Testis (tissue), 2 donors: ENCODE measurements at regions not wholly inside any gene's neighbourhood (a gene's known extent, or its start where the extent isn't known, plus 50 kb on each side); places are given as distances from the start of the nearest gene placed in this dataset.

Source experiments
- DNase-seq: peaks from one replicate; pipeline ENCODE4 v3.0.0-alpha.2; 2019
- H3K27ac ChIP-seq, 2 donors: fragments of 200-600 bp; sonication (generic); one replicate each; pipeline ENCODE4 v1.5.1; 2019
- H3K27me3 ChIP-seq: fragments of 200-600 bp; sonication (generic); one replicate; pipeline ENCODE4 v1.5.1; 2019
- H3K36me3 ChIP-seq: fragments of 200-600 bp; sonication (generic); one replicate; pipeline ENCODE4 v1.5.1; 2017; ENCODE audit warnings: low read depth; ENCODE audit errors: missing control alignments
- H3K4me1 ChIP-seq: fragments of 200-600 bp; sonication (generic); one replicate; pipeline ENCODE4 v1.5.1; 2019
- H3K4me3 ChIP-seq, 2 donors: fragments of 200-600 bp; sonication (generic); one replicate each; pipeline ENCODE4 v1.5.1; 2017 to 2019
- H3K9me3 ChIP-seq: fragments of 200-600 bp; sonication (generic); one replicate; pipeline ENCODE4 v1.5.1; 2017
- CTCF ChIP-seq, 3 experiments: fragments of 450-650 bp in 2 of 3; fragments of 200-600 bp in 1 of 3; sonication (generic) in 1 of 3; IDR thresholded peaks; one replicate each; pipeline ENCODE4 v1.5.1; 2016 to 2019; ENCODE audit warnings: antibody characterized with exemption in 3 of 3, mild to moderate bottlenecking in 2 of 3, moderate library complexity in 1 of 3
- POLR2A ChIP-seq: fragments of 450-650 bp; IDR thresholded peaks from one replicate; pipeline ENCODE4 v1.6.1; 2017; ENCODE audit warnings: antibody characterized with exemption, mild to moderate bottlenecking, moderate library complexity
- WGBS, 2 donors: methylation state at CpG; one replicate each; pipeline ENCODE4 v1.1.5; 2018; 5-methylcytosine and 5-hydroxymethylcytosine counted together
- intact Hi-C: fragments of 100-400 bp; cut with DNase I; formaldehyde crosslinking; loops from one replicate; pipeline ENCODE4 v1.15.1; 2023; ENCODE audit warnings: low total_unique reads

- Histone ChIP-seq H3K36me3 (no peaks in the 10 kb centered on the region), H3K27me3 (no peaks in the 10 kb centered on the region), H3K27ac (no peak overlapping the region), H3K4me1 (no peaks in the 10 kb centered on the region), H3K9me3 (no peaks in the 10 kb centered on the region), H3K4me3 (no peak overlapping the region)
- intact Hi-C loops: no loop called here
- TF ChIP-seq CTCF (IDR thresholded peaks at IDR 0.05) (no peak), POLR2A (no peak)
- DNase-seq: no peak
- 77 to 82% methylated on average over 2 of the region's 2 CpGs for WGBS, 2 donors
Measured at GRCh38 chr17:13428611-13429042, 173.1 kb downstream of the HS3ST3A1 start.

- Histone ChIP-seq H3K4me3 (no peak overlapping the region), H3K27ac (no peak overlapping the region), H3K36me3 (no peaks in the 10 kb centered on the region), H3K9me3 (no peaks in the 10 kb centered on the region), H3K4me1 (no peaks in the 10 kb centered on the region), H3K27me3 (no peaks in the 10 kb centered on the region)
- TF ChIP-seq CTCF (IDR thresholded peaks at IDR 0.05) (no peak), POLR2A (no peak)
- DNase-seq: no peak
- intact Hi-C loops: no loop called here
Measured at GRCh38 chr17:13426991-13427390, 174.7 kb downstream of the HS3ST3A1 start.

DNA sequence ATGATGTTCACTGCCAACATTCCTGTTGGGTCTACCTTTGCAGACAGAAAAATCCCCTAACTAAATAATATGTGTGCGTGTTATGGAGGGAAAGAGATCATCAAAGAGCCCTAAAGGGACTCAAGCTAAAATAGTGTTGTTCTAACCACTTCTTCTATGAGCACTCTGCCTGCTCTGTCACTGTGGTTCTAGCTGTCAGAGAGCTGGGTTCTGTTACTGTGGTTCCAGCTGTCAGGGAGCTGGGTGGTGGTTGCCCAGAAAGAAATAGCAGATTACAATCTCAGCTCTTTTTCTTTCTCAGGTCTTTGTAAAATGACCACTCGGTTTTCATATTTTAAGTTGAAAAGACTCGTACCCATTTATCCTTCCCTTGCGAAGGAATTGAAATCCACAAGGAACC lies 176.3 kb downstream of the HS3ST3A1 start:
- Histone ChIP-seq H3K27me3 (no peaks in the 10 kb centered on the region), H3K36me3 (no peaks in the 10 kb centered on the region), H3K4me1 (no peaks in the 10 kb centered on the region), H3K4me3 (no peak overlapping the region), H3K27ac (no peak overlapping the region), H3K9me3 (no peaks in the 10 kb centered on the region)
- TF ChIP-seq CTCF (IDR thresholded peaks at IDR 0.05): no peak
- DNase-seq: no peak
- intact Hi-C loops: no loop called here
- 95 to 96% methylated on average over 4 of the region's 4 CpGs for WGBS, 2 donors

DNA sequence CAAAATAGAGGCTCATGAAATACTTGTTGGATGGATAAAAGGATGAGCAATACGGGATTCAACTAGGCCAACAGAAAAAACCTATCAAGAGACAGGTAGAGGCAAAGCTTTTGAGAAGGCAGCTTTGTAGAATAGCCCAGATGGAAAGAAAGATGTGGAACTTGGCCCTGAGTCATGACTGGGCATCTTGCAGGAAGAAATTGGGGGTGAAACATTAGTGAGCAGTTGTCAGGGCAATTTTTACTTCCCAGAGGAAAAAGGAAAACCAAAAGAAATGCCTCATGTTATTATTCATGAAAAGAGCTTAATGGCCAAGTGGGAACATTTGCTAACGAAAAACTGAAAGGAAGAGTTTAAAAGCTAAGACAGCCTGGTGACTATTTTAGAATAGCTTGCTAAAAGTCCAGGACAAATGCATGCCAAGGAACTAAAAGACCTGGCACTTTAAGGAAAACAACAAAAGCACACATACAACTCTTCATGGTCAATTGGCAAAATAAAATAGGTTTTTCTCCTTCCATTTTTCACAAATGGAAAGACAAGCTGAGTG lies 180.1 kb downstream of the HS3ST3A1 start:
- H3K4me1 ChIP-seq: no peaks in the 10 kb centered on the region
- H3K4me3 ChIP-seq: no peak overlapping the region
- intact Hi-C loops: no loop called here
- 85 to 87% methylated on average over 2 of the region's 2 CpGs for WGBS, 2 donors
- H3K36me3 ChIP-seq: no peaks in the 10 kb centered on the region
- H3K27ac ChIP-seq: no peak overlapping the region
- no peaks in the 10 kb centered on the region for H3K9me3 ChIP-seq
- no peak for TF ChIP-seq CTCF (IDR thresholded peaks at IDR 0.05)
- no peak for TF ChIP-seq POLR2A
- no peak for DNase-seq
- no peaks in the 10 kb centered on the region for H3K27me3 ChIP-seq

- intact Hi-C loops: no loop called here
- TF ChIP-seq CTCF (IDR thresholded peaks at IDR 0.05): no peak
- TF ChIP-seq POLR2A: no peak
- no peak overlapping the region for H3K4me3 ChIP-seq
- no peak overlapping the region for H3K27ac ChIP-seq
- no peak for DNase-seq
- no peaks in the 10 kb centered on the region for H3K4me1 ChIP-seq
- WGBS, 2 donors: 76 to 99% methylated on average over 2 of the region's 2 CpGs
- H3K27me3 ChIP-seq: no peaks in the 10 kb centered on the region
- no peaks in the 10 kb centered on the region for H3K9me3 ChIP-seq
- no peaks in the 10 kb centered on the region for H3K36me3 ChIP-seq
Measured at GRCh38 chr17:13420878-13421277, 180.9 kb downstream of the HS3ST3A1 start.
